NCI-H526 (cell line): ENCODE measurements at regions not wholly inside any gene's neighbourhood (a gene's known extent, or its start where the extent isn't known, plus 50 kb on each side); places are given as distances from the start of the nearest gene placed in this dataset.
A peak's percentile ranks its signal among the peaks of the same experiment; 100 is the strongest.

Source experiments
- DNase-seq, 2 experiments: peaks; one replicate each; lab custom pipeline; 2025; lab: John Stamatoyannopoulos, UW

GRCh38 chr2:175463169-175463568, 281.7 kb upstream of the ATP5MC3 start:
- no peak for DNase-seq

- no peak for DNase-seq
Measured at GRCh38 chr2:175462246-175462645, 280.7 kb upstream of the ATP5MC3 start.

GRCh38 chr2:175461839-175462238, 280.3 kb upstream of the ATP5MC3 start:
- peak in 1 of 2 experiments; percentile 58 for DNase-seq

GRCh38 chr2:175457895-175458448, 276.5 kb upstream of the ATP5MC3 start:
- no peak for DNase-seq

- DNase-seq = no peak
Measured at GRCh38 chr2:175454953-175455389, 273.5 kb upstream of the ATP5MC3 start.

GRCh38 chr2:175450029-175450760, 268.7 kb upstream of the ATP5MC3 start:
- DNase-seq = no peak

- DNase-seq = no peak
Measured at GRCh38 chr2:175449616-175450015, 268.1 kb upstream of the ATP5MC3 start.

GRCh38 chr2:175446201-175446600, 264.7 kb upstream of the ATP5MC3 start:
- DNase-seq = no peak

GRCh38 chr2:175445281-175445680, 263.8 kb upstream of the ATP5MC3 start:
- no peak for DNase-seq

- peak; percentile 80 to 84 for DNase-seq
Measured at GRCh38 chr2:175442441-175442840, 260.9 kb upstream of the ATP5MC3 start.

- DNase-seq = peak in 1 of 2 experiments; percentile 6
Measured at GRCh38 chr2:175441181-175441761, 259.8 kb upstream of the ATP5MC3 start.

- DNase-seq = peak in 1 of 2 experiments; percentile 23
Measured at GRCh38 chr2:175439416-175439815, 257.9 kb upstream of the ATP5MC3 start.

- DNase-seq = no peak
Measured at GRCh38 chr2:175437167-175437566, 255.7 kb upstream of the ATP5MC3 start.

- no peak for DNase-seq
Measured at GRCh38 chr2:175436076-175436475, 254.6 kb upstream of the ATP5MC3 start.

GRCh38 chr2:175435012-175435411, 253.5 kb upstream of the ATP5MC3 start:
- DNase-seq = no peak

GRCh38 chr2:175432793-175433192, 251.3 kb upstream of the ATP5MC3 start:
- no peak for DNase-seq

GRCh38 chr2:175432021-175432420, 250.5 kb upstream of the ATP5MC3 start:
- DNase-seq = peak; percentile 63 to 73

GRCh38 chr2:175431101-175431946, 249.8 kb upstream of the ATP5MC3 start:
- peak; percentile 23 to 65 for DNase-seq

GRCh38 chr2:175430236-175430635, 248.7 kb upstream of the ATP5MC3 start:
- no peak for DNase-seq

- DNase-seq = no peak
Measured at GRCh38 chr2:175418224-175418835, 236.8 kb upstream of the ATP5MC3 start.

- DNase-seq = peak; percentile 42 to 71
Measured at GRCh38 chr2:175414882-175415487, 233.5 kb upstream of the ATP5MC3 start.
